KG1 (cell line): ENCODE measurements at regions not wholly inside any gene's neighbourhood (a gene's known extent, or its start where the extent isn't known, plus 50 kb on each side); places are given as distances from the start of the nearest gene placed in this dataset.

Source experiments
- DNase-seq: peaks from one replicate; lab custom pipeline; 2025; lab: John Stamatoyannopoulos, UW

DNA sequence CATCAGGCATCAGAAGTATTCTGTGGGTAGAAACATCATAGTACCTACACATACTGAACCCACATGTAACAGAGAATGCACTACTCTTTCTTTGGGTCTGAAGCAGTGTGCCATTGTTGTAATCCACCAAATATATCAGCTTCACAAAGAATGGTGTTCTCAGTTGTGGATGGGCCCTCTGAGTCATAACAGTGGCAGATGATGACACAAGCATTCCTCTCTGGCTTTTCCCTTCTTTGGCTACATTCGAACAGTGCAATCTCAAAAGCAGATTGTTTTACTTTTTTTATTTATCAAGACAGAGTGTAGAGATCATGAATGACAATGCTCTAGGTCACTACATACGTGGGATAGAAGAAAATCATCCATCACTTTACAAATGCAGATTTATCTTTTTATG lies 247.2 kb upstream of the EPHA5 start:
- DNase-seq = no peak

DNA sequence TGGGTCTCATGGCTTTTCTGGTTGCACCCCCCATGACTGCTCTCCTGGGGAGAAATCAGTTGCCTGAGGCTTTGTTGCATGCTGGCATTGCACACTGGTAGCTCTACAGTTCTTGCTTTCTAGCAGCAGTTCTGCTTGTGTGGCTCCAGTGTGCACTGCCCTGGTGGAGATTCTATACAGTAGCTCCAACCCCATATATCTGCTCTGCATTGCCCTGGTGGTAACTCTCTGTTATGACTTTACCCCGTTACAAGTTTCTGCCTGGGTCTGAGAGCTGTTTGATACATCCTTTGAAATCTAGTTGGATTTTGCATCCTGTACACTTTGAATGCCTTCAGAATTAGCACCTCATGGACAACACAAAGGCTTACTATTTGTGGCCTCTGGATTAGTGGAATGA lies 241.4 kb upstream of the EPHA5 start:
- no peak for DNase-seq

DNA sequence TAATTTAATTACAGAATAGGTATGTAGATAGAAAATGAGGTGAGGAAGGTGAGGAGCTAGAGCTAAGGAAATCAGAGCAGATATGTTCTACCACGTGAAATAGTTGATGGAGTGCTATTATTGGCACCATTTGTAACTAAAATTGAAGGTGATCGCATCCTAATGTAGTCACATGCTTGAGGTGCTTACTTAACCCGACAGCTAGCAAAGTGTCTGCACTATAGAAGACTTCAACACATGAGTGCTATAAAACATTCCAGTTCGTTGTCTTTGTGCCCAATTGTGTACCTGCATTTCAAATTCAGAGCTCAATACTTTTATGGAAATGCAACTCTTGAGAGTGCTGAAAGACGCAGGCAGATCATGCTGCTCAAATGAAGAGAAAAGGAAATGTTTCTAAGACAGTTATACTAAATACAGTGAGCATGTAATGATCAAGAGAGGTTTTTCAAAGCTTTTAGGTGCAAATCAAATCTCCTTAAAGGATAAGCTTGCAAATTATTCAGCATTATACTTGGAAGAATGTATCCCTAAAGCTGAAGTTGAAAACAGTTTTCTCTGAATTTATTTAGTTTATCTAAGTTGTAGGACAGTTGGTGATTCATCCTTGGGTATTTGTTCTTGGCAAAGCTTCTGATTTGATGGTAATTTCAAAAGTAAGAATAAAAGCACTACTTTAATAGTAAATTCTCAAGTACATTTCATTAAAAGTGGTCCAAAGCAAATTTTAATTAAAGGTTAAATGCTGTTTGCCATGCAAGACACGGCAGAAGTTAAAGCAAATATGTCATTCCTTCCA lies 223.9 kb upstream of the EPHA5 start:
- DNase-seq = no peak

DNA sequence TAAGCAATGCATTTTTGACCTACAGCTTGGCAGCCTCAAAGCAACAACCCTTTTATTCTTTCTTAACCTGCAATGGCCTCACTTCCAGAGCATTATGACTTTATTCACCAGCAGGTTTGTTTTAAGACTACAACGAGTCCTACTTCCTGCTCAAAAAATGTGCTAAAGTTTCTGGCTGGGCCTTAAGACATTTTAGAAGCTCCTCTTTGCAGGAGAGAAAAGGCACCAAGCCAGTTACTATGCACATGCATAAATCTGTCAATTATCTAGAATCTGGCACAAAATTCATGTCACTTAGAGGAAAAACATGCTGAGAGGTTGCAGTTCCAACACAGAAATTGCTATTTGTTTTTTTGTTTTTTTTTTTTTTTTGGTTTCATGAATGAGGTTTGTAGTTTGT lies 223.0 kb upstream of the EPHA5 start:
- no peak for DNase-seq

DNA sequence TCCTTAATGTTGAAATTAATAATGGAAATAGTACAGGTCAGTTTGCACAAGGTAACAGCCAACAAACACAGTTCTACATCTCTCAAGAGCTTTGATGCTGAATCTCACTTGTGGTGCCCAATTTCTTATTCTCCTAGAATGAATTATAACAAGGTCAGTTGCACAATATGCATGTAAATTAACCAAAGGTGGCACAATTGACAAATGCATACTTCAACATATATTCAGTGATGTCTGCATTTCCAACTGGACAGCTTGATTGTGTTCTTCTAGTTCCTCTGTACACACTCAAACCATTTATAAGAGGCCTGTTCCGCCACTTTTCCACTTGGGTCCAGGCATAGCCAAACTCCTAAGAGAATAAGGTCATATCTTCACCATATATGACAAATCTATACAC lies 210.3 kb upstream of the EPHA5 start:
- DNase-seq = no peak

DNA sequence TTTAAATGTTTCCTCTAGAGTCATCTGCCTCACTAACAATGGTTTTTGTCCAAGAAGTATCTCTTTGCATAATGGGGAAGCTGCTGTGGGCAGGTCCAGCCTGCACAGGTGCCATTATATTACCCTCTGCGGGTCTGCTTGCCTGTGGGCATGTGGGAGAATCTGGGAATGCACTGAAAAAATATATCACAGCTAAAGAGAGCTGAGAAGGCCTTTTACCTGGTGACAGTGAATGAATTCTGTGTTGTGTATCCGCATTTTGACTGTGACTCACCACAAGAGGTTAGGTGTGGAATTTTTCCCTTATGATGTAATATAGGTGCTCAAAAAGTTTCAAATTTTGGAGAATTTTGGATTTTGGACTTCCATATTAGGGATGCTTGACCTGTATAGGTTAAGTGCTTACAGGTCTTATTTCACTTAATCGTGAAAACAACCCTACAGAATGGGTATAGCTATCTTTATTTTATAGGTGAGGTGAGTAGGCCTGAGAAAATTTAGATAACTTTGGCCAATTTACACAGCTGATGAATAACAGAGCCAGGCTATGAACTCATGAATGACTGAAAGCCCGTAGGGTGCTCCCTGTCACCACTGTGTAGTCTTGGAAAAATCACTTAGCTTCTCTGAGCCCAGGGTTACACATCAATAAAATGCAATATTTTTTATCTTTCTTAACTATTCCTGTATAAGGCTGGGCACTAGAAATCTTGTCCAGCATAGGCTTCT lies 198.0 kb upstream of the EPHA5 start:
- no peak for DNase-seq

DNA sequence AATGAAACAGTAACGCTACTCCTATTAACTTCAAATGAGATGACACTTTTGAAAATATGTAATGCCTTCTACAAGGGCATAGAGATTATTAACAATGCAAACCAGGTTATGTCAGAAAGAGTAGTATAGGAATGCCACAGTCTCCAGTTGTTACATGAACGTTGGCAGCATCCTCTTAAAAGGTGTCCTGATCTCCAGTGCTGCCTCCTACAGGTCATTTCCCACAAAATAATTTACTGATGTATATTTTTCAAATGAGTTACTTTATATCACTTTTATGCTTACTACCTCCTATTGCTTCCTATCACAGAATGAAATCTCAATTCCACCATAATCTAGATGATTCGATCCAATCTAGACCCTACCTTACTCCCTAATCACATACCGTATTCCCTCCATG lies 195.2 kb upstream of the EPHA5 start:
- DNase-seq = no peak

DNA sequence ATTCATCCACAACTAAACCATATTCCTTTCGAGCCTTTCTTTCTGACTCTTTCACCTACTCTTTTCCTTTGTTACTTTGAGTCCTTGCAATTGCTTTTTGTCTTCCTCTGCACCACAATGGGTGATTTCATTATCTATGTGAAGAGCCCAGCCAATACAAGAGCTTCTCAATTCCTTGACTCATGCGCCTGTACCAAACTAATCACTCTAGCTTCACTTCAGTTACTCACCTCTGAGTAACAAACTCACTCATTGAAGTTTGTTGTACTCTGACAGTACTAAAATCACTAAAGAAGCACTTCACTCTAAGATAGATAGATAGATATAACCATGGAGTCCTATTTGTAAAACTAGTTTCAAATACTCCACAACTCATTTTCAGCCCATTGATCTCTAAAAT lies 191.7 kb upstream of the EPHA5 start:
- no peak for DNase-seq

DNA sequence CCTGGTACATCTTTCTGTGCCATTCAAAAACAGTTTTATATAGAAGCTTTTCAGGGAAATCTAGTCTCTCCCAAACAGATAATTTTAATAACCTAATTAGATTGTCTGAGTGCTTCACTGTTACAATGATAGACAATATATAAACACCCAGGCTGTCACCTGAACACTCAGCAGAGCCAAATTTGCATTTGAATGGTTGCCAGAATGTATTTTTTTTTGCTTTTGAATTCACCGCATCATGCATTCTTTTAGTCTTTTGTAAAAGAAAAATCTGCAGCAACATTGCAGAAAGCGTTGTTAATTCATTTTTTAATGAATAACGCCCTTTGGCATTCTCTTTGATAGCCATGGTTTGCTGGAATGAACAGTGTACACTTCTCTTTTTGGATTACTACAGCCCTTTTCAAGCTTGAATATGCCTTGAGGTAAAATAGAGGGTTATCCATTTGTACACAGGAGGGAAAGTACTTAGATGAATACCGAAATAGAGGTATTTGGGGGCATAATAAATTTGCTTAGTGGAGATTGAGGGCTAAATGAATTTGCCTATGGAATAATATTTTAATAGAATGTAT lies 175.0 kb upstream of the EPHA5 start:
- no peak for DNase-seq

DNA sequence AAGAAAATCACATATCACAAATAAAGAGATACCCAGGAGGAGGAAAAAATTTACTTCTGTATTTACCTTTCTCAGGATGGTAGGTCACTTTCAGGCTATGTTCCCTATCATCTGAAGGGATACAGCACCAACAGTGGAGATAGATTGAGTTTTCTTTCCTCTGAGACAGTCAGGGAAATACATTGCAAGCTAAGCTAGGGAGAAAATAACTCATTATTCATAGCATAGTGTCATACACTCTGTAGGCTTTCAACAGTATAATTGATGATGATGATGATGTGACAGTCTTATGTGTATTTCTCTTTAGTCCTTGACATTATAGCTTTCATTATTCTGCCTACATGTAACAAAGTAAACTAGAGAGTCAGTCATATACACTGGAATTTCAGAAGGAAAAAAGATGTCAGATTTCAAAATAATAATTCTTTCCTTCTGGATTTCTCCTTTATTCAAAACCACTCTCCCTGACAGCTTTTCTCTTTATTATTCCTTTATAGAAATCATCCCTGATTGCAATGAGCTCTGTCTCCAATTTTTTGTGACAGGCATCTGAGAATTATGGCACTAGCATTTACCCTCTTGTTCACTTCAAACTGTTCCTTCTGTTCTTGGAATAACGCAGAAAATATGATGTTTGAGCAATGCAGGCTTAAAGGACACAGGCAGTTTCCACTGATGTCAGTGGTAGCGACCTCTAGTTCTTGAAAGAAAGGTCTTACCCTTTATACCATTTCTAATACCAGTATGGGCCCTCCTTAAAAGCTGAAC lies 169.1 kb upstream of the EPHA5 start:
- DNase-seq = no peak

DNA sequence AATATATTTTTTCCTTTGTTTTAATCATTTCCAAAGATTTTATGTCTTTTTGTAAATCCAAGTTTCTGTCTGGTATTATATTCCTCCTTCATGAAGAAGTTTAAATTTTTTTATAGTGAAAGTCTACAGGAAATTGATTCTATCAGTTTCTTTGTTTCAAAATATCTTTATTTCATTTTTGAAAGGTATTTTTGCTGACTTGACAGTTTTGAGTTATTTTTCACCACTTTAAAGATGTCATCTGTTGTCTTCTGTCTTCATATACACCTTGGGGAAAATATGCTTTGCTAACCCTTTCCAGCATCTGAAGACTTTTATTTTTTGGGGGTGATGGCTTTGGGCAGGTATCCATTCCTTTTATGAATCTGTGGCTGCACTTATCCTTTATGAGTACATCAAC lies 164.4 kb upstream of the EPHA5 start:
- no peak for DNase-seq

DNA sequence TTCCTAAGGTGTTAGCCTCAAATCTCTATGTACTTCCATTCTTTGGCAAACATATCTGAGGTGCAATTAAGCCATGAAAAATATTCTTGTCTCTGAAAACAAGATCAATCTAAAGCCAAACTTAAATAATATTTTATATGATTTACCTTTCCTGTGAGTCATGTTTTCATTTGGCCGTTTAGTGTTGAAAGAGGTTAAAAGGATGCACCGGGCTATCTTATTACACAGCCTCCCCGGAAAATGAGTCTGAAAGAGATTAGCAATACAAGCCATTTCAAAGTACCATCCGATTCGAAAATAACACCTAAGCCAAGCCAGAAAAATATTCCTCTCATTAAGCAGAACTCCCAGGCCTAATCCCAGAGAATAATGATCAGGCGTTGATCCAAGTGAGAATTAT lies 161.5 kb upstream of the EPHA5 start:
- no peak for DNase-seq

DNA sequence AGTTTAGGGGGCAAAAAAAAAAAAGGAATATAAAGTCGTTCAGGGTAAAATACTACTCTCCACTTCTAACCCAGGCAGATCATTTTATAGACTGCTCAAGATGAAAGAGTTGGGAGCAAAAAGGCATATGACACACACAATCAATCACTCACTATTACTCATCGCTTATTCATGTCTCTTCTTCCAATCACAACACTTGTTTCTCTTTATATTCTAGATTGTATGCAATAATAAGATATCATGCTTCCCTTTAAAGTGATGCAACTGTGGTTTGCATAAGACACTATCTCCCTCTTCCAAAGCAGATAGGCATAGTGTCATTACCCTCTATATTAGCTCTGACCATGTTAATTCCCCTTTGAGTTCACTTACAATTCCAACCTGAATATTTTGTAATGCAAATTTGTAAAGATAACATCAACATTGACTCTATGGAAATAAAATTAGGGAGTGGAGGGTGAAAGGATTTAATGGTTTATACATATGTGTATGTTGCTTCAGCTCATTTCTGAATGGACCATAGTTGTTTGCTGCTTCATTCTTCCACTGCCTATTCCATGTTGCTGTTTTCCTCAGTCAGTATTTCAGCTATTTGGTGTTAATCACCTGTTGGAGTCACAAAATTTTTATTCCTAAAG lies 154.9 kb upstream of the EPHA5 start:
- no peak for DNase-seq

DNA sequence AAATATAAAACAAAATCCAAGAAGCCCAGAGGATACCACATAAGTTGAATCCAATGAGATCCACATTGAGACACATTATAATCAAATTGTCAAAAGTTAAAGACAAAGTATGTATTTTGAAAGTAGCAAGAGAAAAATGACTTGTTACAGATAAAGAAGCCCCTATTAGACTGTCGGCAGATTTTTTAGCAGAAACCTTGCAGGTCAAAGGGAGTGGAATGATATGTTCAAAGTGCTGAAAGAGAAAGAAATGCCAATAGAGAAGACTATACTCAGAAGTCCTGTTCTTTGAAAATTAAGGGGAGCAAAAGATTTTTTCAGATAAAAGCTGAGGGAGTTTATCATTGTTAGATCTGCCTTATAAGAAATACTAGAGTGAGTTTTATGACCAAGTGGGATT lies 148.9 kb upstream of the EPHA5 start:
- DNase-seq = no peak

DNA sequence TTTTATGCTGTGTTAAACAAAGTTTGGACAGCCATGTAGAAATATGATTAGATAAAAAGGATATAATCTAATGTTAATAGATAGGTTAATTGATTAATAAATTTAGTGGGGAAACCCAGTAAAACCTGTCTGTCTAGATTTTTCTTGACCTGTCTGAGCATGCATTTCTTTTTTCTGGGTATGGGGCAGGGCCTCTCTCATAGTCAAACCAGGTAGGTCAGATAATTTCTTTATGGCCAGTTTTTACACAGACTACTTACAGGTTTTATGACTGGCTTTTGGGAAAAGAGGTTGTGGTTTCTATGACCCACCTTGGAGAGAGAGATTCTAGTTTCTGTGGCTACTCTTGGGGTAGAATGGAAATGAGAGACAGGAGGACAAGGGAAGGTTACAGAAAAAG lies 135.6 kb upstream of the EPHA5 start:
- no peak for DNase-seq

DNA sequence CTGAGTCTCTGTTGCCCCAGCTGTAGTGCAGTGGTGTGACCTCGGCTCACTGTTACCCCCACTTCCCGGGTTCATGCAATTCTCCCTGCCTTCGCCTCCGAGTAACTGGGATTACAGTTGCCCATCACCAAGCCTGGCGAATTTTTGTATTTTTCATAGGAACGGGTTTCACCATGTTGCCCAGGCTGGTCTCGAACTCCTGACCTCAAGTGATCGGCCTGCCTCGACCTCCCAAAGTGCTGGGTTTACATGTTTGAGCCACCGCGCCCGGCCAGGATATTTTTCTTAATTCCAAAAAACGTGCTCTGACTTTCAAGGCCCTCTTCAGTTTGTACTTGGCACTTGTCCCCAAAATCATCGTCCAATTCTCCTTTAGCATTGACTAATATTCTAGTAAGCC lies 129.2 kb upstream of the EPHA5 start:
- no peak for DNase-seq

DNA sequence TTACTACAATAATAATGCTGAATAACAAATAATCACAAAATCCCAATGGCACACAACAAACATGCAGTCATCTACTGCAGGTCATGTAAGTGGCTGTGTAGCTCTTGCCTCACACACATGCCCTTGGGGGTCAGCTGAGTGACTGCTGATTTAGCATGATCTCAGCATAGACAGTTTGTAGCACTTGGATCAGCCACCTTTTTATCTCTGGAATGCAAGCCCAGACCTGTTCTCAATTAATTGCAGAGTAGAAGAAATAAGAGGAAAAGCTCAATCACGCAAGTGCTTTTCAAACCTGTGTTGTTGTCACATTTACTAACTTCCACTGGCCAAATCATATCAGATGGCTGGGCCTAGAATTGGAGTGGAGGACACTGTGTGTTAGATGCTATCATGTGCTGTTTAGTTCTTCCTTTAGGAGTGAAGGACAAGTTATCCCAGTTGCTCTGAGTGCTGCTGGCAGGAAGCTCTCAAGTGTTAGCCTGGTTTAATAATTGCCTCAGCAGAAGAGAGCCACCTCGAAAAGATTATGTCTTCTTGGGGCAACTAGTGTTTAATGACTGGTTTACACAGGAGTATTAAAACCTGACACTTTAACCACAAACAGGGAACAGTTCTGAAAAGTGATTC lies 128.3 kb upstream of the EPHA5 start:
- DNase-seq = no peak

DNA sequence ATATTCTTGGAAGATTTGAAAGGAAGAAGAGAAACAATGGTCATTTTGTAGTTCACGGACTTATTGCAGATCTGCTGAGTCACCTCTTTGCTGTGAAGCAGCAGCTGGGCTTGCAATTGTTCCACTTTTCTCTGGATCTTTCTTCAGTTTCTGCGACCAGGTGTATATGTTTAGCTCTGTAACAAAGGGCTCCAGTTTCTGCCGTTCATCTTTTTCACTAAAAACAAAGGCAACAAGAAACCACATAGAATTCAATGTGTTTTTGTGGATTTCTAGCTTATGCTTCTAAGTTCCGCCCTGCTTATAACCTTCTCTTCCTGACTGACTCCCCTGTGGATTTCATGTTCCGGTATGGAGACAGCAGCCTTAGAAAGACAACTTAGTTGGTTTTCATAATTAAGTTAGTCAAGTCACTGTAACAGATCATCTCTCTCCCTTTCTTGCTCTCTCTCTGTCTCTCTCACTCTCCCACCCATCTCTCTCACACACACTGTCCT lies 121.6 kb upstream of the EPHA5 start:
- DNase-seq = no peak

DNA sequence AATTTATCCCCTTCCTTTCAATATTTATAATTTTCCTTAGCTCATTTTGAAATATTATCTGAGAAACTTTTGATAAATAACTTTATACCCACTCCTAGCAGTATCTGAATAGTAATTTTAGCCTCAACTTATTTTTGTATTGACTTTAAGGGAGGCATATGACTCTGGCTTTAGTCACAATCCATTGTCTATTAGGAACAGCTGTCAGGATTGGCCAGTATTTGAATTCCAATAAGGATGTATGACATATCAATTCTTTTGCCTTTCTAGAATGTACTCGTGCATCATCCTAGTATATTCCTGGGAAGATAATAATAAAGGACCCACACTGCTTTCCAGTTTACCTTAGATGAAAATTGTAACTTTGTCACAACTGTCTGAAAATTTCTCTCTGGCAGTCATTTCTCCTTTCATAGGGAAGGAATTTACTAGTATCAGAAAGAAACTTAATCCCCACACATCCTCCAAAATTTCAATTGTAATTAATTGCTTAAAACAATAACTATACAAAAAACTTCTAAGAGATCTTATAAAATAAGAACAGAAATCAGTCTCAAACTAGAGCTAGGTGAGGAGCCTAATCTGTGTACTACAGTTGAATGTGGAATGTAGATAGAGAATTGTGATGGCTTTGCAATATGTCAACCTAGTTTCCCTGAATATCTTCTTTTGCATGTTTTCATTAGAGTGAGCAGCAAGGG lies 121.0 kb upstream of the EPHA5 start:
- no peak for DNase-seq

DNA sequence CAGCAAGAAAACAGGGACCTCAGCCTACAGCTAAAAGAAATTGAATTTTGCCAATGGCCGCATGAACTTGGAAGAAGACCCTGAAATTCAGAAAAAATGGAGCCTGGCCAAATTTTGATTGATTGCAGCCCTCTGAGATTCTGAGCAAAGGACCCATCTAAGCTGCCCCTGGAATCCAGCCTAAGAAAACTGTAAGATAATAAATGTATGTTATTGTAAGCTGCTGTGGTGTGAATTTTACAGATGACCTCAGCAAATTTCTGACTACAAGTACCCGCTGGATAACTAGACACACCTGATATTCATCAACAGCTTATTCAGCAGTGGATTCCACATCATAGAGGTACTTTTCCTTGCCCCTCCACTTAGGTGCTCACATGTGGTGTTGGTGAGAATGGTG lies 119.5 kb upstream of the EPHA5 start:
- no peak for DNase-seq

DNA sequence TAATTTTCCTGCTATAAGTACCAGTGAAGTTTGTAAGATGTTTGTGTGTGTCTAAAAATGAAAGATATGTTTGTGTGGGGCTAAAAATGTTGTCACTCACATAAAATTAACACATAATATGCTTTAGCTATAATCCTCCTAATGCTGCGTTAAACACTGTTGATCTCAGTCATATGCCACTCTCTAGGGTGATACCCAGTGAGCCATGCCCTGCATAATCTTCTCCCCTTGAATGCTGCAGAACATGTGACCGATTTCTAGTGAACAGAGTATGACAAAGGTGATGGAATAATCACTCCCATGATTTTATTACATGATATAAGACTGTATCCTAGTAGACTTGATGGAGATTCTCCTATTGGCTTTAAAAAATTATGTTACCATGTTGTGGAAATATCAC lies 119.1 kb upstream of the EPHA5 start:
- no peak for DNase-seq
